ENCODE measurements at regions not wholly inside any gene's neighbourhood (a gene's known extent, or its start where the extent isn't known, plus 50 kb on each side); places are given as distances from the start of the nearest gene placed in this dataset.

GRCh38 chr7:51689547-51689946, 372.9 kb upstream of the COBL start:
- DNase-seq: no peak
- Mint-ChIP-seq H3K27ac (no peak overlapping the region), H3K36me3 (no peaks in the 10 kb centered on the region), H3K9me3 (ENCODE audit: low read depth) (peaks cover 14% of the 10 kb centered on the region), H3K4me1 (no peaks in the 10 kb centered on the region), H3K4me3 (no peak overlapping the region), H3K27me3 (no peaks in the 10 kb centered on the region)
- CTCF ChIA-PET: no interaction called here
- ATAC-seq: no peak

- DNase-seq (no peak), ATAC-seq (no peak)
- H3K9me3 Mint-ChIP-seq (ENCODE audit: low read depth): peaks cover 6% of the 10 kb centered on the region
- H3K27me3 Mint-ChIP-seq: no peaks in the 10 kb centered on the region
- H3K36me3 Mint-ChIP-seq: no peaks in the 10 kb centered on the region
- H3K27ac Mint-ChIP-seq: no peak overlapping the region
- no peak overlapping the region for H3K4me3 Mint-ChIP-seq
- H3K4me1 Mint-ChIP-seq: no peaks in the 10 kb centered on the region
- CTCF ChIA-PET: no interaction called here
These were observed 369.2 kb upstream of the COBL start for GRCh38 chr7:51685794-51686193.

GRCh38 chr7:51680594-51681399, 364.2 kb upstream of the COBL start:
- no peaks in the 10 kb centered on the region for H3K27me3 Mint-ChIP-seq
- ATAC-seq (no peak), DNase-seq (no peak)
- H3K4me1 Mint-ChIP-seq: no peaks in the 10 kb centered on the region
- H3K36me3 Mint-ChIP-seq: no peaks in the 10 kb centered on the region
- H3K4me3 Mint-ChIP-seq: no peak overlapping the region
- peaks cover 3% of the 10 kb centered on the region for H3K9me3 Mint-ChIP-seq (ENCODE audit: low read depth)
- no peak overlapping the region for H3K27ac Mint-ChIP-seq
- CTCF ChIA-PET: no interaction called here

- Mint-ChIP-seq H3K36me3 (no peaks in the 10 kb centered on the region), H3K4me1 (no peaks in the 10 kb centered on the region), H3K4me3 (no peak overlapping the region), H3K27ac (no peak overlapping the region), H3K27me3 (no peaks in the 10 kb centered on the region), H3K9me3 (ENCODE audit: low read depth) (peaks cover 8% of the 10 kb centered on the region)
- ATAC-seq: no peak
- CTCF ChIA-PET: no interaction called here
- DNase-seq: no peak
These were observed 362.7 kb upstream of the COBL start for GRCh38 chr7:51679358-51679757.

GRCh38 chr7:51666751-51667150, 350.1 kb upstream of the COBL start:
- ATAC-seq: no peak
- H3K9me3 Mint-ChIP-seq (ENCODE audit: low read depth): peaks cover 7% of the 10 kb centered on the region
- H3K4me1 Mint-ChIP-seq: no peaks in the 10 kb centered on the region
- CTCF ChIA-PET: no interaction called here
- no peak for DNase-seq
- H3K27ac Mint-ChIP-seq: no peak overlapping the region
- no peaks in the 10 kb centered on the region for H3K27me3 Mint-ChIP-seq
- H3K36me3 Mint-ChIP-seq: no peaks in the 10 kb centered on the region
- H3K4me3 Mint-ChIP-seq: no peak overlapping the region

GRCh38 chr7:51666266-51666665, 349.7 kb upstream of the COBL start:
- DNase-seq: no peak
- CTCF ChIA-PET: no interaction called here
- Mint-ChIP-seq H3K9me3 (ENCODE audit: low read depth) (peaks cover 7% of the 10 kb centered on the region), H3K4me1 (no peaks in the 10 kb centered on the region), H3K27me3 (no peaks in the 10 kb centered on the region), H3K36me3 (no peaks in the 10 kb centered on the region), H3K27ac (no peak overlapping the region), H3K4me3 (no peak overlapping the region)
- no peak for ATAC-seq

GRCh38 chr7:51665045-51665780, 348.6 kb upstream of the COBL start:
- DNase-seq (no peak), ATAC-seq (no peak)
- no peak overlapping the region for H3K27ac Mint-ChIP-seq
- H3K27me3 Mint-ChIP-seq: no peaks in the 10 kb centered on the region
- no peaks in the 10 kb centered on the region for H3K36me3 Mint-ChIP-seq
- no peaks in the 10 kb centered on the region for H3K4me1 Mint-ChIP-seq
- CTCF ChIA-PET: no interaction called here
- H3K9me3 Mint-ChIP-seq (ENCODE audit: low read depth): peaks cover 7% of the 10 kb centered on the region
- no peak overlapping the region for H3K4me3 Mint-ChIP-seq

GRCh38 chr7:51660516-51660915, 343.9 kb upstream of the COBL start:
- Mint-ChIP-seq H3K4me3 (no peak overlapping the region), H3K4me1 (no peaks in the 10 kb centered on the region), H3K36me3 (no peaks in the 10 kb centered on the region)

GRCh38 chr7:51658684-51659083, 342.1 kb upstream of the COBL start:
- H3K9me3 Mint-ChIP-seq (ENCODE audit: low read depth): peaks cover 3% of the 10 kb centered on the region
- H3K36me3 Mint-ChIP-seq: no peaks in the 10 kb centered on the region

More at GRCh38 chr7:51660516-51660915, 343.9 kb upstream of the COBL start:
- H3K27ac Mint-ChIP-seq: no peak overlapping the region
- ATAC-seq: no peak
- no peak for DNase-seq
- CTCF ChIA-PET: no interaction called here
- no peaks in the 10 kb centered on the region for H3K27me3 Mint-ChIP-seq
- H3K9me3 Mint-ChIP-seq (ENCODE audit: low read depth): peaks cover 7% of the 10 kb centered on the region

GRCh38 chr7:51647931-51648351, 331.3 kb upstream of the COBL start:
- H3K27me3 Mint-ChIP-seq: no peaks in the 10 kb centered on the region
- DNase-seq: no peak
- no peak for ATAC-seq
- H3K4me1 Mint-ChIP-seq: no peaks in the 10 kb centered on the region
- peaks cover 7% of the 10 kb centered on the region for H3K9me3 Mint-ChIP-seq (ENCODE audit: low read depth)
- H3K27ac Mint-ChIP-seq: no peak overlapping the region
- CTCF ChIA-PET: no interaction called here
- H3K36me3 Mint-ChIP-seq: no peaks in the 10 kb centered on the region
- H3K4me3 Mint-ChIP-seq: no peak overlapping the region

More at GRCh38 chr7:51658684-51659083, 342.1 kb upstream of the COBL start:
- Mint-ChIP-seq H3K4me1 (no peaks in the 10 kb centered on the region), H3K4me3 (no peak overlapping the region), H3K27ac (no peak overlapping the region), H3K27me3 (no peaks in the 10 kb centered on the region)
- ATAC-seq (no peak), DNase-seq (no peak)
- CTCF ChIA-PET: no interaction called here

GRCh38 chr7:51647486-51647885, 330.9 kb upstream of the COBL start:
- no peak overlapping the region for H3K27ac Mint-ChIP-seq
- ATAC-seq: no peak
- H3K4me3 Mint-ChIP-seq: no peak overlapping the region
- DNase-seq: no peak
- H3K27me3 Mint-ChIP-seq: no peaks in the 10 kb centered on the region
- H3K36me3 Mint-ChIP-seq: no peaks in the 10 kb centered on the region
- peaks cover 7% of the 10 kb centered on the region for H3K9me3 Mint-ChIP-seq (ENCODE audit: low read depth)
- H3K4me1 Mint-ChIP-seq: no peaks in the 10 kb centered on the region
- CTCF ChIA-PET: no interaction called here

GRCh38 chr7:51645702-51646298, 329.2 kb upstream of the COBL start:
- Mint-ChIP-seq H3K4me3 (no peak overlapping the region), H3K27me3 (no peaks in the 10 kb centered on the region), H3K4me1 (no peaks in the 10 kb centered on the region), H3K27ac (no peak overlapping the region), H3K9me3 (ENCODE audit: low read depth) (peaks cover 11% of the 10 kb centered on the region), H3K36me3 (no peaks in the 10 kb centered on the region)
- CTCF ChIA-PET: no interaction called here
- no peak for ATAC-seq
- DNase-seq: no peak

- no peaks in the 10 kb centered on the region for H3K36me3 Mint-ChIP-seq
- DNase-seq (no peak), ATAC-seq (no peak)
- no peak overlapping the region for H3K27ac Mint-ChIP-seq
- no peaks in the 10 kb centered on the region for H3K27me3 Mint-ChIP-seq
- H3K4me1 Mint-ChIP-seq: no peaks in the 10 kb centered on the region
- CTCF ChIA-PET: no interaction called here
- H3K9me3 Mint-ChIP-seq (ENCODE audit: low read depth): peaks cover 13% of the 10 kb centered on the region
- H3K4me3 Mint-ChIP-seq: no peak overlapping the region
These were observed 328.6 kb upstream of the COBL start for GRCh38 chr7:51645255-51645654.

- Mint-ChIP-seq H3K9me3 (ENCODE audit: low read depth) (peaks cover 13% of the 10 kb centered on the region), H3K4me3 (no peak overlapping the region), H3K4me1 (no peaks in the 10 kb centered on the region), H3K36me3 (no peaks in the 10 kb centered on the region), H3K27me3 (no peaks in the 10 kb centered on the region), H3K27ac (no peak overlapping the region)
- ATAC-seq (no peak), DNase-seq (no peak)
- CTCF ChIA-PET: no interaction called here
These were observed 327.6 kb upstream of the COBL start for GRCh38 chr7:51644216-51644615.

Data from activated CD8-positive, alpha-beta memory T cell treated with anti-CD3 and anti-CD28 coated beads, Interleukin-2, amount 10 ng/mL, durations not matched to agents 7 days and 5 days (primary cell).